Suprapubic skin (tissue), 3 donors: ENCODE measurements at regions not wholly inside any gene's neighbourhood (a gene's known extent, or its start where the extent isn't known, plus 50 kb on each side); places are given as distances from the start of the nearest gene placed in this dataset.

Experiments used
- POLR2A ChIP-seq, 2 donors: fragments of 450-650 bp; IDR thresholded peaks; one replicate each; pipeline ENCODE4 v1.6.1; 2017; ENCODE audit warnings: antibody characterized with exemption in 2 of 2, mild to moderate bottlenecking in 2 of 2, moderate library complexity in 2 of 2
- TF ChIP-seq, protein P1 (sequence below), 2 donors: fragments of 200-600 bp in 1 of 2; fragments of 450-650 bp in 1 of 2; sonication (generic) in 1 of 2; IDR thresholded peaks; one replicate each; pipeline ENCODE4 v1.5.1; 2016 to 2019; ENCODE audit warnings: antibody characterized with exemption in 2 of 2, mild to moderate bottlenecking in 1 of 2, moderate library complexity in 1 of 2

GRCh38 chr7:47635091-47636080, 53.5 kb upstream of the TNS3 start:
- TF ChIP-seq, protein P1, sequence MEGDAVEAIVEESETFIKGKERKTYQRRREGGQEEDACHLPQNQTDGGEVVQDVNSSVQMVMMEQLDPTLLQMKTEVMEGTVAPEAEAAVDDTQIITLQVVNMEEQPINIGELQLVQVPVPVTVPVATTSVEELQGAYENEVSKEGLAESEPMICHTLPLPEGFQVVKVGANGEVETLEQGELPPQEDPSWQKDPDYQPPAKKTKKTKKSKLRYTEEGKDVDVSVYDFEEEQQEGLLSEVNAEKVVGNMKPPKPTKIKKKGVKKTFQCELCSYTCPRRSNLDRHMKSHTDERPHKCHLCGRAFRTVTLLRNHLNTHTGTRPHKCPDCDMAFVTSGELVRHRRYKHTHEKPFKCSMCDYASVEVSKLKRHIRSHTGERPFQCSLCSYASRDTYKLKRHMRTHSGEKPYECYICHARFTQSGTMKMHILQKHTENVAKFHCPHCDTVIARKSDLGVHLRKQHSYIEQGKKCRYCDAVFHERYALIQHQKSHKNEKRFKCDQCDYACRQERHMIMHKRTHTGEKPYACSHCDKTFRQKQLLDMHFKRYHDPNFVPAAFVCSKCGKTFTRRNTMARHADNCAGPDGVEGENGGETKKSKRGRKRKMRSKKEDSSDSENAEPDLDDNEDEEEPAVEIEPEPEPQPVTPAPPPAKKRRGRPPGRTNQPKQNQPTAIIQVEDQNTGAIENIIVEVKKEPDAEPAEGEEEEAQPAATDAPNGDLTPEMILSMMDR (IDR thresholded peaks at IDR 0.05): no peak
- TF ChIP-seq POLR2A (IDR thresholded peaks at IDR 0.05): no peak
